LNCaP clone FGC (cell line): ENCODE measurements at regions not wholly inside any gene's neighbourhood (a gene's known extent, or its start where the extent isn't known, plus 50 kb on each side); places are given as distances from the start of the nearest gene placed in this dataset.

Experiments used
- DNase-seq: peaks from one replicate; pipeline ENCODE4 v3.0.0-alpha.2; 2011; ENCODE audit warnings: low read depth
- H3K4me3 ChIP-seq: 2 replicates; pipeline ENCODE4 v1.5.1; 2011; ENCODE audit warnings: mild to moderate bottlenecking, low read depth, low read length, control low read depth
- CTCF ChIP-seq: IDR thresholded peaks from 2 replicates; pipeline ENCODE4 v1.5.1; 2012; ENCODE audit warnings: mild to moderate bottlenecking; ENCODE audit not compliant: control insufficient read depth, insufficient read depth; ENCODE audit errors: extremely low read depth

- no peak overlapping the region for H3K4me3 ChIP-seq
- DNase-seq, result no peak
- no peak for TF ChIP-seq CTCF
Observed at GRCh38 chr7:131186816-131187215, 140.9 kb upstream of the MKLN1 start.

- no peak for DNase-seq
- no peak overlapping the region for H3K4me3 ChIP-seq
- TF ChIP-seq CTCF, result no peak
Observed at GRCh38 chr7:131188367-131189339, 139.0 kb upstream of the MKLN1 start.

DNA sequence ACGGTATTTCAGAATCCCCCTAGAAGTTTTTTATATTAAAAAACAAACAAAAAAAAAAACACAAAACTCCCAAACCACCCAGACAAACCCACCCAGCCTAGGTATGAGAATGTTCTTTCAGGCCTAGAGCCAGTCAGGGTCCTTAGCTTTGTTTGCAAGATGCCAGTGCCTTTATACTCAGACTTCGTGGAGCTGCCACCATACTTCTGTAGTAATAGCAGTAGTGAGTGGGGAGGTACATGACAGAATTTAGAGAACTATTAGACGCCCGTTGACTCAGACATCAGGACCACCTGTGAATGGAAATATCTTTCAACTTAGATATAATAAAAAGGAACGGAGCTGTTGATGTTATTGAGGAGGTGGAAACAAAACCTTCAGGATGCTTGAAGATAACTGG, 138.2 kb upstream of the MKLN1 start:
- DNase-seq, result no peak
- no peak for TF ChIP-seq CTCF
- no peak overlapping the region for H3K4me3 ChIP-seq

GRCh38 chr7:131190146-131190545, 137.5 kb upstream of the MKLN1 start:
- no peak for DNase-seq
- no peak for TF ChIP-seq CTCF

DNA sequence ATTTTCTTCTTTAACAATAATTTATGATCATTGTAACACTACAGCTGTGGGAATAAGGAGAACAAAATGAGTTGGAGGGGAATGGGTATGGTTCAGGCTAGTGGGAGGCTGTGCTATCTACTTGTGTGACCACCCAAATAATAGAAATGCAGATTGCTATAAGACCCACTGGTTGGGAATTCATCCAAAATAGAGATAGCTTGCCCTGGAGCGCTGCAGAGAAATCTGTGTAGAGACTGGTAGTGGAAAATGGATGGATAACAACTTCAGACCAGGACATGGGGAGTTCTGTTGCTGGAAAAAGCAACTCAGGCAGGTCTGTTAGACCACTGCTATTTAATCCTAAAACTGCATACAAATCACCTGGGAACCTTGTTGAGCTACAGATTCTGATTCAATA, 137.1 kb upstream of the MKLN1 start:
- H3K4me3 ChIP-seq, result no peak overlapping the region
- no peak for TF ChIP-seq CTCF
- DNase-seq, result no peak

More at GRCh38 chr7:131190146-131190545, 137.5 kb upstream of the MKLN1 start:
- H3K4me3 ChIP-seq, result no peak overlapping the region

GRCh38 chr7:131194070-131194865, 133.4 kb upstream of the MKLN1 start:
- DNase-seq, result no peak
- no peak overlapping the region for H3K4me3 ChIP-seq
- no peak for TF ChIP-seq CTCF
